GM13977 (cell line): ENCODE measurements at regions not wholly inside any gene's neighbourhood (a gene's known extent, or its start where the extent isn't known, plus 50 kb on each side); places are given as distances from the start of the nearest gene placed in this dataset.

Experiments
- DNase-seq: peaks from one replicate; pipeline ENCODE4 v3.0.0; 2012; ENCODE audit warnings: low spot score
- in situ Hi-C: fragments of 300-500 bp; cut with MboI; formaldehyde crosslinking; loops from one replicate; pipeline ENCODE4 v1.12.0; 2022; ENCODE audit warnings: low sequenced_read_pairs, low pct_unique_long_range_greater_than_20kb, mixed read lengths, inconsistent platforms; ENCODE audit not compliant: unreplicated experiment
- TF ChIP-seq, protein P1 (sequence below): IDR thresholded peaks from 2 replicates; pipeline ENCODE4 v1.5.1; 2012; ENCODE audit warnings: mild to moderate bottlenecking, control low read depth; ENCODE audit not compliant: insufficient read depth; ENCODE audit errors: extremely low read depth, missing control alignments

DNA sequence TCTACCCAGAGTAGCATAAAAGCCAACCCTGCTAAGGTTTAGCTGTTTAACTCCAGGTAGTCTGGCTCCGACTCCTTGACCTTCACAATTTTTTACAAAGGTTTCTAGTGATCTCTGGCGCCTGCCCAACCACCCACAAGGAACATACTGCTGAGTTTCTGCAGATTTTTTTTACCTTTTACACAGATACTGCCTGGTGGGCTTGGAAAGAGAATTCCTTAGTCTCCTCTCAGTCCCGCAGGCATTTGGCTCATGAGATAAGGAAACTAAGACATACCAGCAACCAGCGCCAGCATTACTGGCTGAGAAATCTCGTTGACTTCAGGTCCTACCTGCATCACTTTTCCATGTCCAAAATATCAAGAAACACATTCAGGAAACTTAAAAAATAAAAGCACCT, 51.1 kb upstream of the LYZL1 start:
- in situ Hi-C loops: no loop called here
- TF ChIP-seq, protein P1, sequence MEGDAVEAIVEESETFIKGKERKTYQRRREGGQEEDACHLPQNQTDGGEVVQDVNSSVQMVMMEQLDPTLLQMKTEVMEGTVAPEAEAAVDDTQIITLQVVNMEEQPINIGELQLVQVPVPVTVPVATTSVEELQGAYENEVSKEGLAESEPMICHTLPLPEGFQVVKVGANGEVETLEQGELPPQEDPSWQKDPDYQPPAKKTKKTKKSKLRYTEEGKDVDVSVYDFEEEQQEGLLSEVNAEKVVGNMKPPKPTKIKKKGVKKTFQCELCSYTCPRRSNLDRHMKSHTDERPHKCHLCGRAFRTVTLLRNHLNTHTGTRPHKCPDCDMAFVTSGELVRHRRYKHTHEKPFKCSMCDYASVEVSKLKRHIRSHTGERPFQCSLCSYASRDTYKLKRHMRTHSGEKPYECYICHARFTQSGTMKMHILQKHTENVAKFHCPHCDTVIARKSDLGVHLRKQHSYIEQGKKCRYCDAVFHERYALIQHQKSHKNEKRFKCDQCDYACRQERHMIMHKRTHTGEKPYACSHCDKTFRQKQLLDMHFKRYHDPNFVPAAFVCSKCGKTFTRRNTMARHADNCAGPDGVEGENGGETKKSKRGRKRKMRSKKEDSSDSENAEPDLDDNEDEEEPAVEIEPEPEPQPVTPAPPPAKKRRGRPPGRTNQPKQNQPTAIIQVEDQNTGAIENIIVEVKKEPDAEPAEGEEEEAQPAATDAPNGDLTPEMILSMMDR: no peak
- no peak for DNase-seq

DNA sequence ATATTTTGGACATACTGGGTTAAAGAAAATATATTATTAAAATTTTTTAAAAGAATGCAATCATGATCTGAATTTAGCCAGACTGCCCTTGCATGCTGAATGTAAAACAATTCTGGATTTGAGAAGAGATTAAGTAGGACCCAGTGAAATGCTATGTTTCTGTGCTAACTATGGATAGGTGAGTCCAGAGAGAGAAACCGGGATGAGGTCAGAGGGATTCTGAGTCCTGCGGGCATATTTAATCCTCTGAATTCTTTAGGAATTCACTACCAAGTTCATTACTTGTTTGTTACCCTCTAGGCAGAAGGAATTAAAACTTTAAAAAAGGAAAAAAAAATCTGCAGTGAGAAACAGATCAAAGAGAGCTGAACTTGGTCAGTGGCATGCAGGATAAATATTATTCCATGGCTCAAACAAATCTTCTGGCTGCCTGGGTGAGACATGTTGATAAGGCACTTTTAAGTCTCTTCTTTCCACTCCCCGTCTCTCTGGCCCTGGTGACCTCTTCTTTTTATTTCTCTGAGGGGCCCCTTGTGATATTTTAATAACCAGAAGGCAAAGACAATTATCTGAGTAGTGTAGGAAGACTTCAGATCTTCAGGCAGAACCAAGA, 50.2 kb upstream of the LYZL1 start:
- TF ChIP-seq, protein P1: no peak
- no peak for DNase-seq
- in situ Hi-C loops: no loop called here
